ENCODE measurements at regions not wholly inside any gene's neighbourhood (a gene's known extent, or its start where the extent isn't known, plus 50 kb on each side); places are given as distances from the start of the nearest gene placed in this dataset.

GRCh38 chr10:131802996-131803395 is 97.8 kb upstream of the PPP2R2D start:
- DNase-seq (no peak), ATAC-seq (ENCODE audit: poor library complexity) (no peak)
- ChIA-PET POLR2A (no interaction called here), CTCF (no interaction called here)
- Histone ChIP-seq H3K9me3 (ENCODE audit: control insufficient read depth in 1 of 2, insufficient read depth in 1 of 2, low read length in 2 of 2) (peaks cover 0 to 15% of the 10 kb centered on the region in 2 experiments), H3K36me3 (ENCODE audit: insufficient read depth, low read length) (no peaks in the 10 kb centered on the region), H3K27ac (ENCODE audit: low read depth in 1 of 2, low read length in 2 of 2) (no peak overlapping the region), H3K27me3 (ENCODE audit: control insufficient read depth in 1 of 2, insufficient read depth in 2 of 2, low read length in 2 of 2) (no peaks in the 10 kb centered on the region), H3K4me1 (ENCODE audit: insufficient read depth, low read length) (no peaks in the 10 kb centered on the region), H3K4me3 (ENCODE audit: low read length) (no peak overlapping the region)
- Mint-ChIP-seq H3K27ac (no peak overlapping the region), H3K4me3 (no peak overlapping the region), H3K36me3 (ENCODE audit: low read depth) (no peaks in the 10 kb centered on the region), H3K9me3 (peaks cover 5% of the 10 kb centered on the region), H3K27me3 (peaks cover 5% of the 10 kb centered on the region), H3K4me1 (ENCODE audit: low read depth) (no peaks in the 10 kb centered on the region)
- TF ChIP-seq CTCF (IDR thresholded peaks at IDR 0.05) = no peak
- intact Hi-C loops (cut with DNase I, micrococcal nuclease) = no loop called here

DNA sequence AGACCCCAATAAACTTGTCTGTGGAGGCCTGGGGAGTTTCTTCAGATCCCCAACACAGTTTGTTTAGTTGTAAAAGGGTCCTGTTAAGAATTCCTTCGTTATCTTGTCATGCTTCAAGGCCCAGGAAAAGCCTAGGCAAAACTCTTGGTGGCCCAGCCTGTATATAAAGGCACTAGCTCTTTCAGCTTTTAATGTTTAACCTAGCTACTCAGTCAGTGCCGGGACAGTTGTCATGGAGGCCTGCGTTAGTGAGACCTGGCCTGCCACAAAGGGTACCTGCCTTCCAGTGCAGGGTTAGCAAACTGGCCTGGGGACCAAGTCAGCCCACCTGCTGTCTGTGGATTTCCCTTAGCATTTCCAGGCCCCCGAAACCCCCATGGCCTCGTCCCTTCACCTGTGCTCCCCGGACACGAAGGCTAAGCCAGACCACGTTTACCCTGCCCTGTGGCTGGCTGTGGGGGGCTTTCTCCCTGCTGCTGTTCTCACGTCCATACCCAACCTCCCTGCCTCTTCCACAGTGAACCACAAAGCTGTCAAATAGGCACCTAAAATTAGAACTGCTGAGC is 96.9 kb upstream of the PPP2R2D start:
- ChIA-PET POLR2A (no interaction called here), CTCF (no interaction called here)
- no peaks in the 10 kb centered on the region for H3K36me3 Mint-ChIP-seq (ENCODE audit: low read depth)
- no peaks in the 10 kb centered on the region for H3K27me3 ChIP-seq (ENCODE audit: control insufficient read depth in 1 of 2, insufficient read depth in 2 of 2, low read length in 2 of 2)
- no peaks in the 10 kb centered on the region for H3K36me3 ChIP-seq (ENCODE audit: insufficient read depth, low read length)
- peaks cover 5% of the 10 kb centered on the region for H3K27me3 Mint-ChIP-seq
- H3K4me1 ChIP-seq (ENCODE audit: insufficient read depth, low read length) = no peaks in the 10 kb centered on the region
- no peak for TF ChIP-seq CTCF (IDR thresholded peaks at IDR 0.05)
- no peak overlapping the region for H3K4me3 Mint-ChIP-seq
- peaks cover 3% of the 10 kb centered on the region for H3K9me3 Mint-ChIP-seq
- peaks cover 0 to 10% of the 10 kb centered on the region in 2 experiments for H3K9me3 ChIP-seq (ENCODE audit: control insufficient read depth in 1 of 2, insufficient read depth in 1 of 2, low read length in 2 of 2)
- DNase-seq (no peak), ATAC-seq (ENCODE audit: poor library complexity) (no peak)
- H3K27ac ChIP-seq (ENCODE audit: low read depth in 1 of 2, low read length in 2 of 2) = no peak overlapping the region
- H3K4me1 Mint-ChIP-seq (ENCODE audit: low read depth) = no peaks in the 10 kb centered on the region
- intact Hi-C loops (cut with DNase I, micrococcal nuclease) = no loop called here
- H3K27ac Mint-ChIP-seq = no peak overlapping the region
- H3K4me3 ChIP-seq (ENCODE audit: low read length) = no peak overlapping the region

- POLR2A ChIA-PET = no interaction called here
- Mint-ChIP-seq H3K27me3 (peaks cover 9% of the 10 kb centered on the region), H3K27ac (no peak overlapping the region), H3K4me1 (ENCODE audit: low read depth) (no peaks in the 10 kb centered on the region), H3K9me3 (peaks cover 3% of the 10 kb centered on the region), H3K36me3 (ENCODE audit: low read depth) (no peaks in the 10 kb centered on the region), H3K4me3 (no peak overlapping the region)
- CTCF ChIA-PET = no interaction called here
- Histone ChIP-seq H3K27ac (ENCODE audit: low read depth in 1 of 2, low read length in 2 of 2) (no peak overlapping the region), H3K27me3 (ENCODE audit: control insufficient read depth in 1 of 2, insufficient read depth in 2 of 2, low read length in 2 of 2) (no peaks in the 10 kb centered on the region), H3K36me3 (ENCODE audit: insufficient read depth, low read length) (no peaks in the 10 kb centered on the region), H3K9me3 (ENCODE audit: control insufficient read depth in 1 of 2, insufficient read depth in 1 of 2, low read length in 2 of 2) (peaks cover 0 to 3% of the 10 kb centered on the region in 2 experiments), H3K4me1 (ENCODE audit: insufficient read depth, low read length) (no peaks in the 10 kb centered on the region), H3K4me3 (ENCODE audit: low read length) (no peak overlapping the region)
- DNase-seq (no peak), ATAC-seq (ENCODE audit: poor library complexity) (no peak)
- intact Hi-C loops (cut with DNase I, micrococcal nuclease) = no loop called here
- TF ChIP-seq CTCF (IDR thresholded peaks at IDR 0.05) = no peak
Observed at GRCh38 chr10:131804551-131805295, 96.1 kb upstream of the PPP2R2D start.
